HCT116 (cell line): ENCODE measurements at regions not wholly inside any gene's neighbourhood (a gene's known extent, or its start where the extent isn't known, plus 50 kb on each side); places are given as distances from the start of the nearest gene placed in this dataset.

Experiments used
- ATAC-seq: fragments of 200-7000 bp; cut with Tn5 transposase; 2 replicates; pipeline ENCODE4 v1.9.1; 2020; ENCODE audit warnings: mild to moderate bottlenecking, moderate library complexity
- BruUV-seq: library from RNA; stranded (reverse); fragments of 400-500 nt; replicated peaks from 2 replicates; lab custom pipeline; 2021; lab: Mats Ljungman, UMichigan
- CTCF ChIA-PET: fragments of 300-600 bp; sonication (Branson Sonifier 250); formaldehyde crosslinking; loops from one replicate; lab custom pipeline; 2021; ENCODE audit warnings: antibody characterized with exemption; lab: Charles Lee
- POLR2A ChIA-PET: fragments of 300-600, 350-600 bp; sonication (Branson Sonifier 250); formaldehyde crosslinking; loops from one replicate; lab custom pipeline; 2021; ENCODE audit warnings: antibody characterized with exemption; lab: Charles Lee
- RAD21 ChIA-PET, 2 experiments: fragments of 300-600 bp; sonication (Branson Sonifier 250); formaldehyde crosslinking; loops; one replicate each; lab custom pipeline; 2023; ENCODE audit warnings: low total read pairs in 2 of 2; ENCODE audit not compliant: uncharacterized antibody in 2 of 2, unreplicated experiment in 2 of 2, low non-redundant PET in 1 of 2; lab: Charles Lee
- DNase-seq: peaks from one replicate; pipeline ENCODE4 v3.0.0-alpha.2; 2010; ENCODE audit warnings: low read depth, low spot score
- H2AFZ ChIP-seq: fragments of 200-600 bp; shearing (Covaris generic), sonication (generic); 2 replicates; pipeline ENCODE4 v1.6.1; 2017; ENCODE audit warnings: low read depth, mixed run types, mixed read lengths, antibody characterized with exemption, low read length; ENCODE audit not compliant: poor library complexity, severe bottlenecking
- H3K27ac ChIP-seq: 2 replicates; pipeline ENCODE4 v1.5.1; 2012; ENCODE audit warnings: low read depth, low read length
- H3K27me3 ChIP-seq: fragments of 200-600 bp; sonication (generic); 2 replicates; pipeline ENCODE4 v1.6.1; 2016; ENCODE audit warnings: mixed run types, low read length, mixed read lengths; ENCODE audit not compliant: insufficient read depth
- H3K36me3 ChIP-seq, 2 experiments: fragments of 200-500 bp in 1 of 2; fragments of 200-600 bp in 1 of 2; sonication (Bioruptor generic) in 1 of 2; sonication (generic) in 1 of 2; 2 replicates each; pipeline versions ENCODE4 v1.5.1 to v1.6.1; 2014 to 2016; ENCODE audit warnings: low read length in 2 of 2, inconsistent platforms in 1 of 2, mixed read lengths in 1 of 2, mixed run types in 1 of 2; ENCODE audit not compliant: insufficient read depth in 2 of 2, control insufficient read depth in 1 of 2
- H3K4me1 ChIP-seq, 2 experiments: fragments of 200-600 bp in 1 of 2; sonication (generic) in 1 of 2; 2 replicates each; pipeline versions ENCODE4 v1.5.1 to v1.6.1; 2012 to 2017; ENCODE audit warnings: low read length in 2 of 2, inconsistent platforms in 1 of 2, mild to moderate bottlenecking in 1 of 2, mixed read lengths in 1 of 2, mixed run types in 1 of 2, moderate library complexity in 1 of 2; ENCODE audit not compliant: insufficient read depth in 2 of 2, control insufficient read depth in 1 of 2
- H3K4me2 ChIP-seq: fragments of 200-600 bp; sonication (generic); 2 replicates; pipeline ENCODE4 v1.6.1; 2017; ENCODE audit warnings: mixed run types, low read length, mixed read lengths
- H3K4me3 ChIP-seq, 2 experiments: fragments of 200-600 bp in 1 of 2; sonication (generic) in 1 of 2; replicated peaks in 1 of 2; 2 replicates each; pipeline ENCODE4 v1.5.1; 2011 to 2016; ENCODE audit warnings: low read length in 2 of 2, control low read depth in 1 of 2, low read depth in 1 of 2, mild to moderate bottlenecking in 1 of 2, mixed read lengths in 1 of 2, mixed run types in 1 of 2
- H3K79me2 ChIP-seq: fragments of 200-600 bp; sonication (generic); 2 replicates; pipeline ENCODE4 v1.6.1; 2017; ENCODE audit warnings: mild to moderate bottlenecking, mixed run types, low read length, moderate library complexity, mixed read lengths; ENCODE audit not compliant: insufficient read depth
- H3K9ac ChIP-seq: fragments of 200-600 bp; sonication (generic); 2 replicates; pipeline ENCODE4 v1.6.1; 2016; ENCODE audit warnings: low read length, mixed read lengths
- H3K9me2 ChIP-seq: fragments of 200-600 bp; sonication (generic), shearing (Covaris generic); 2 replicates; pipeline ENCODE4 v1.6.1; 2017; ENCODE audit warnings: mixed run types, mild to moderate bottlenecking, moderate library complexity; ENCODE audit not compliant: insufficient read depth
- H3K9me3 ChIP-seq, 2 experiments: fragments of 200-500 bp in 1 of 2; fragments of 200-600 bp in 1 of 2; sonication (Bioruptor generic) in 1 of 2; sonication (generic) in 1 of 2; 2 replicates each; pipeline ENCODE4 v1.6.1; 2014 to 2017; ENCODE audit warnings: low read length in 2 of 2, mixed read lengths in 2 of 2, inconsistent platforms in 1 of 2, low read depth in 1 of 2, mild to moderate bottlenecking in 1 of 2, mixed run types in 1 of 2, moderate library complexity in 1 of 2; ENCODE audit not compliant: control insufficient read depth in 1 of 2, insufficient read depth in 1 of 2
- H4K20me1 ChIP-seq: fragments of 200-600 bp; sonication (generic), shearing (Covaris generic); 2 replicates; pipeline ENCODE4 v1.6.1; 2017; ENCODE audit warnings: mixed run types, mild to moderate bottlenecking, moderate library complexity; ENCODE audit not compliant: insufficient read depth
- ATF3 ChIP-seq: IDR thresholded peaks from 2 replicates; pipeline ENCODE4 v1.6.1; 2012
- CBX3 ChIP-seq: IDR thresholded peaks from 2 replicates; pipeline ENCODE4 v1.6.1; 2012; ENCODE audit warnings: low read depth
- CEBPB ChIP-seq: IDR thresholded peaks from 2 replicates; pipeline ENCODE4 v1.6.1; 2012; ENCODE audit warnings: low read depth
- CTCF ChIP-seq, 3 experiments: fragments of 200-600 bp in 1 of 3; sonication (generic) in 1 of 3; IDR thresholded peaks in 2 of 3; conservative IDR thresholded peaks in 1 of 3; 2 replicates each; pipeline ENCODE4 v1.5.1; 2012 to 2017; ENCODE audit warnings: low read depth in 2 of 3, low read length in 2 of 3, antibody characterized with exemption in 1 of 3, borderline replicate concordance in 1 of 3, control low read depth in 1 of 3, mild to moderate bottlenecking in 1 of 3, mixed read lengths in 1 of 3, mixed run types in 1 of 3, moderate library complexity in 1 of 3; ENCODE audit not compliant: insufficient read depth in 1 of 3
- ELF1 ChIP-seq: IDR thresholded peaks from 2 replicates; pipeline ENCODE4 v1.6.1; 2012; ENCODE audit warnings: low read depth, borderline replicate concordance
- EZH2 ChIP-seq: fragments of 200-600 bp; sonication (generic); IDR thresholded peaks from 2 replicates; pipeline ENCODE4 v1.6.1; 2017; ENCODE audit warnings: antibody characterized with exemption, mixed run types
- EZH2phosphoT487 ChIP-seq: fragments of 200-600 bp; IDR thresholded peaks from 2 replicates; pipeline ENCODE4 v1.6.1; 2018; ENCODE audit warnings: antibody characterized with exemption, borderline replicate concordance
- FOSL1 ChIP-seq: IDR thresholded peaks from 2 replicates; pipeline ENCODE4 v1.6.1; 2012; ENCODE audit warnings: low read depth
- JUND ChIP-seq: IDR thresholded peaks from 2 replicates; pipeline ENCODE4 v1.6.1; 2012
- POLR2AphosphoS5 ChIP-seq: IDR thresholded peaks from 2 replicates; pipeline ENCODE4 v1.6.1; 2011; ENCODE audit warnings: mild to moderate bottlenecking, low read depth, low read length, moderate library complexity
- RAD21 ChIP-seq: IDR thresholded peaks from 2 replicates; pipeline ENCODE4 v1.6.1; 2012; ENCODE audit warnings: low read depth, mild to moderate bottlenecking
- SIN3A ChIP-seq: IDR thresholded peaks from 2 replicates; pipeline ENCODE4 v1.6.1; 2012; ENCODE audit warnings: low read depth
- SP1 ChIP-seq: IDR thresholded peaks from 2 replicates; pipeline ENCODE4 v1.6.1; 2012; ENCODE audit warnings: low read depth
- ZBTB33 ChIP-seq: IDR thresholded peaks from 2 replicates; pipeline ENCODE4 v1.6.1; 2011; ENCODE audit warnings: mild to moderate bottlenecking, low read length, moderate library complexity; ENCODE audit not compliant: insufficient replicate concordance; ENCODE audit errors: extremely low read depth
- ZNF274 ChIP-seq: fragments of 200-500 bp; sonication (Bioruptor generic); IDR thresholded peaks from 2 replicates; pipeline ENCODE4 v1.6.1; 2014; ENCODE audit warnings: mild to moderate bottlenecking, low read depth, low read length, inconsistent platforms
- intact Hi-C: fragments of 100-400 bp; cut with micrococcal nuclease; formaldehyde crosslinking; loops from 2 replicates; pipeline ENCODE4 v1.10.0; 2022

DNA sequence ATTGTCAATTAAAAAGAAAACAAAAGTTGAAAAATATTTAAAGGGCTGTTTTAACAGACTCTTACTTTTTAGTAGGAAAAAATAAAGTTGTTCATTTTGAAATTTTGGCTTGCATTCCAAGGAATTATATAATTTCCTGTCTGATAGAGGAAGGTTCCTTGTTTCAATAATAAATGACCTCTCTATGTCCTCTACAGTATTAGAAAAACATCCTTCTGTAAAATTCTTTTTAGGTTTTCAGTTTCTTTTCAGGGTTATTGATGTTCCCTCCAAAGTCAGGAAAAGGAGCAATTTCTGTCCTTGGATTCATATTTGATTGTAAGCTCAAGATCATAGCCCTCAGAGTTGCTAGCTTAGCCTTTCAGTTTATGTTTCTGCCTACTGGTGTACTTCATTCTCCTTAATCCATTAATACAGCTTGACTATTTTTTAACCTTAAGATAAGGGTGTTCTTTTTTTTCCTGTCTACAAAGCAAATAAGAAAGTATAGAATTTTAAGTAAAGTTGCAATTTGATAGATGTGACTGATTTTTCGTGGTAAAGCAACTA lies 125.2 kb upstream of the COL3A1 start:
- no peaks in the 10 kb centered on the region for H3K9me2 ChIP-seq
- RAD21 ChIA-PET, result no interaction called here
- BruUV-seq, result no TSS peak
- CTCF ChIA-PET, result no interaction called here
- no peak overlapping the region for H3K4me2 ChIP-seq
- ATAC-seq (no peak), DNase-seq (no peak)
- no peaks in the 10 kb centered on the region for H3K4me1 ChIP-seq
- no peak overlapping the region for H3K9ac ChIP-seq
- no peaks in the 10 kb centered on the region for H3K9me3 ChIP-seq
- H3K27ac ChIP-seq, result no peak overlapping the region
- intact Hi-C loops, result no loop called here
- H2AFZ ChIP-seq, result no peak overlapping the region
- H3K36me3 ChIP-seq, result no peaks in the 10 kb centered on the region
- TF ChIP-seq ELF1, result no peak
- no peak for TF ChIP-seq JUND
- TF ChIP-seq CBX3, result no peak
- no peak for TF ChIP-seq POLR2AphosphoS5
- no peak for TF ChIP-seq CTCF (IDR thresholded peaks at IDR 0.05 in 2 of 3, conservative IDR thresholded peaks at IDR 0.05 in 1 of 3; ENCODE audit: borderline replicate concordance in 1 of 3, insufficient read depth in 1 of 3, low read depth in 2 of 3, low read length in 2 of 3)
- no peak for TF ChIP-seq ATF3
- no peak for TF ChIP-seq SP1
- no peak for TF ChIP-seq EZH2
- TF ChIP-seq ZNF274, result no peak
- TF ChIP-seq ZBTB33, result no peak
- TF ChIP-seq FOSL1, result no peak
- TF ChIP-seq EZH2phosphoT487, result no peak
- no peak for TF ChIP-seq CEBPB
- no peak for TF ChIP-seq SIN3A
- no peak for TF ChIP-seq RAD21
- POLR2A ChIA-PET, result no interaction called here
- H3K4me3 ChIP-seq, result no peak overlapping the region
- no peaks in the 10 kb centered on the region for H3K27me3 ChIP-seq
- no peaks in the 10 kb centered on the region for H3K79me2 ChIP-seq
- H4K20me1 ChIP-seq, result no peaks in the 10 kb centered on the region
